ENCODE measurements at regions not wholly inside any gene's neighbourhood (a gene's known extent, or its start where the extent isn't known, plus 50 kb on each side); places are given as distances from the start of the nearest gene placed in this dataset.

GRCh38 chr12:41956353-41956752, 188.3 kb downstream of the GXYLT1 start:
- in situ Hi-C loops (cut with MboI) (no loop called here), intact Hi-C loops (cut with micrococcal nuclease) (no loop called here)
- ChIA-PET CTCF (ENCODE audit: low intra/inter-chr PET ratio) (no interaction called here), POLR2A (interaction anchor here (0.6 kb wide), 1 partner anchor 839 kb away, joined by 3 read pairs; no protein-coding TSS in a partner anchor)
- Histone ChIP-seq H3K27ac (ENCODE audit: extremely low read depth, low read depth, low read length) (no peak overlapping the region), H3K27me3 (ENCODE audit: control insufficient read depth in 2 of 2, insufficient read depth in 2 of 2, low read length in 2 of 2) (no peaks in the 10 kb centered on the region), H3K79me2 (ENCODE audit: control insufficient read depth, insufficient read depth, low read length) (no peaks in the 10 kb centered on the region), H3K9ac (ENCODE audit: insufficient read depth in 1 of 2, low read depth in 2 of 2, low read length in 2 of 2) (no peak overlapping the region), H3K4me2 (ENCODE audit: insufficient read depth, low read length) (no peak overlapping the region), H2AFZ (ENCODE audit: low read depth, low read length) (no peak overlapping the region), H3K4me3 (no peak overlapping the region), H3K36me3 (ENCODE audit: control insufficient read depth, insufficient read depth, low read length) (no peaks in the 10 kb centered on the region), H4K20me1 (replicated peaks; ENCODE audit: control insufficient read depth, insufficient read depth, low read length) (no peaks in the 10 kb centered on the region), H3K9me3 (replicated peaks; ENCODE audit: control insufficient read depth, insufficient read depth, low read depth, low read length) (no peaks in the 10 kb centered on the region), H3K9me1 (ENCODE audit: control insufficient read depth, insufficient read depth, low read length) (no peaks in the 10 kb centered on the region), H3K4me1 (replicated peaks in 1 of 2; ENCODE audit: control insufficient read depth in 2 of 2, insufficient read depth in 2 of 2, low read length in 2 of 2) (no peaks in the 10 kb centered on the region)
- no TSS peak for BruUV-seq (replicated peaks)
- ATAC-seq, result no peak
- 0% methylated on average over 2 of the region's 2 CpGs for WGBS (ENCODE audit: insufficient coverage, low coverage, missing lambda C conversion rate)
- no peak for DNase-seq (ENCODE audit: extremely low read depth in 1 of 4, low spot score in 3 of 4)
- no peak for FAIRE-seq
- no peak for TF ChIP-seq ZNF280A (IDR thresholded peaks at IDR 0.05; ENCODE audit: low read depth, partially characterized antibody)
- no peak for TF ChIP-seq MLLT1 (IDR thresholded peaks at IDR 0.05)
- TF ChIP-seq ZNF12 (CRISPR knock-in tag; IDR thresholded peaks at IDR 0.05), result no peak
- TF ChIP-seq PBX2 (CRISPR knock-in tag; IDR thresholded peaks at IDR 0.05; ENCODE audit: low read depth), result no peak
- no peak for TF ChIP-seq PBX2 (tag; conservative IDR thresholded peaks at IDR 0.05; ENCODE audit: low read depth)
- TF ChIP-seq SRSF9 (IDR thresholded peaks at IDR 0.05; ENCODE audit: borderline replicate concordance, low read depth, low read length), result no peak
- TF ChIP-seq ZNF586 (CRISPR knock-in tag; conservative IDR thresholded peaks at IDR 0.05), result no peak
- no peak for TF ChIP-seq ZNF583 (CRISPR knock-in tag; IDR thresholded peaks at IDR 0.05)
- TF ChIP-seq MNT (conservative IDR thresholded peaks at IDR 0.05), result no peak
- no peak for TF ChIP-seq GATAD2A (IDR thresholded peaks at IDR 0.05)
- TF ChIP-seq ZNF445 (CRISPR knock-in tag; IDR thresholded peaks at IDR 0.05; ENCODE audit: low read depth), result no peak
- TF ChIP-seq BRD9 (IDR thresholded peaks at IDR 0.05; ENCODE audit: low read depth, partially characterized antibody), result no peak
- no peak for TF ChIP-seq HNRNPH1 (optimal IDR thresholded peaks at IDR 0.05; ENCODE audit: low read depth, low read length)
- TF ChIP-seq, protein P1, sequence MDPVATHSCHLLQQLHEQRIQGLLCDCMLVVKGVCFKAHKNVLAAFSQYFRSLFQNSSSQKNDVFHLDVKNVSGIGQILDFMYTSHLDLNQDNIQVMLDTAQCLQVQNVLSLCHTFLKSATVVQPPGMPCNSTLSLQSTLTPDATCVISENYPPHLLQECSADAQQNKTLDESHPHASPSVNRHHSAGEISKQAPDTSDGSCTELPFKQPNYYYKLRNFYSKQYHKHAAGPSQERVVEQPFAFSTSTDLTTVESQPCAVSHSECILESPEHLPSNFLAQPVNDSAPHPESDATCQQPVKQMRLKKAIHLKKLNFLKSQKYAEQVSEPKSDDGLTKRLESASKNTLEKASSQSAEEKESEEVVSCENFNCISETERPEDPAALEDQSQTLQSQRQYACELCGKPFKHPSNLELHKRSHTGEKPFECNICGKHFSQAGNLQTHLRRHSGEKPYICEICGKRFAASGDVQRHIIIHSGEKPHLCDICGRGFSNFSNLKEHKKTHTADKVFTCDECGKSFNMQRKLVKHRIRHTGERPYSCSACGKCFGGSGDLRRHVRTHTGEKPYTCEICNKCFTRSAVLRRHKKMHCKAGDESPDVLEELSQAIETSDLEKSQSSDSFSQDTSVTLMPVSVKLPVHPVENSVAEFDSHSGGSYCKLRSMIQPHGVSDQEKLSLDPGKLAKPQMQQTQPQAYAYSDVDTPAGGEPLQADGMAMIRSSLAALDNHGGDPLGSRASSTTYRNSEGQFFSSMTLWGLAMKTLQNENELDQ (CRISPR knock-in tag; IDR thresholded peaks at IDR 0.05; ENCODE audit: borderline replicate concordance), result no peak

Measured in K562 (cell line).